GM23338 (cell line): ENCODE measurements at regions not wholly inside any gene's neighbourhood (a gene's known extent, or its start where the extent isn't known, plus 50 kb on each side); places are given as distances from the start of the nearest gene placed in this dataset.

ENCODE experiments used
- ATAC-seq: fragments of 200-7000 bp; cut with Tn5 transposase; 3 replicates; pipeline ENCODE4 v1.9.1; 2020
- DNase-seq: peaks from one replicate; pipeline ENCODE4 v3.0.0-alpha.2; 2015; ENCODE audit warnings: low spot score
- H2AFZ ChIP-seq: fragments of 200-600 bp; sonication (generic); 2 replicates; pipeline ENCODE4 v1.8.0; 2016; ENCODE audit warnings: antibody characterized with exemption, mild to moderate bottlenecking, moderate library complexity
- H3F3A ChIP-seq: fragments of 200-600 bp; sonication (generic); replicated peaks from 2 replicates; pipeline ENCODE4 v1.8.0; 2017; ENCODE audit warnings: antibody characterized with exemption, mixed run types, low read depth
- H3K27ac ChIP-seq: fragments of 200-600 bp; sonication (generic); 2 replicates; pipeline ENCODE4 v1.6.1; 2016; ENCODE audit warnings: low read depth
- H3K27me3 ChIP-seq: fragments of 200-600 bp; sonication (generic); 2 replicates; pipeline ENCODE4 v1.8.0; 2016; ENCODE audit warnings: mild to moderate bottlenecking, mixed run types, moderate library complexity; ENCODE audit not compliant: insufficient read depth
- H3K36me3 ChIP-seq: fragments of 200-600 bp; sonication (generic); 2 replicates; pipeline ENCODE4 v1.8.0; 2016; ENCODE audit warnings: mild to moderate bottlenecking; ENCODE audit not compliant: insufficient read depth
- H3K4me1 ChIP-seq: fragments of 200-600 bp; sonication (generic); 2 replicates; pipeline ENCODE4 v1.8.0; 2016; ENCODE audit warnings: mild to moderate bottlenecking, moderate library complexity; ENCODE audit not compliant: insufficient read depth
- H3K4me2 ChIP-seq: fragments of 200-600 bp; sonication (generic); 2 replicates; pipeline ENCODE4 v1.7.1; 2017; ENCODE audit warnings: mixed run types
- H3K4me3 ChIP-seq: fragments of 200-600 bp; sonication (generic); 2 replicates; pipeline ENCODE4 v1.6.1; 2016; ENCODE audit warnings: mixed run types
- H3K79me2 ChIP-seq: fragments of 200-600 bp; sonication (generic); replicated peaks from 2 replicates; pipeline ENCODE4 v1.8.0; 2017; ENCODE audit warnings: mild to moderate bottlenecking; ENCODE audit not compliant: insufficient read depth
- H3K9me2 ChIP-seq: fragments of 200-600 bp; sonication (generic); 2 replicates; pipeline ENCODE4 v1.8.0; 2017; ENCODE audit not compliant: insufficient read depth
- H4K20me1 ChIP-seq: fragments of 200-600 bp; sonication (generic); replicated peaks from 2 replicates; pipeline ENCODE4 v1.8.0; 2017; ENCODE audit warnings: mild to moderate bottlenecking; ENCODE audit not compliant: insufficient read depth
- H3K27ac Mint-ChIP-seq: 2 replicates; pipeline ENCODE4 v1.8.0; 2020; ENCODE audit warnings: inconsistent platforms, mild to moderate bottlenecking, moderate library complexity, mixed read lengths
- H3K27me3 Mint-ChIP-seq: 3 replicates; pipeline ENCODE4 v1.8.0; 2022; ENCODE audit warnings: low read depth, mild to moderate bottlenecking, moderate library complexity, mixed read lengths, inconsistent platforms; ENCODE audit not compliant: insufficient read depth, poor library complexity
- H3K36me3 Mint-ChIP-seq: 3 replicates; pipeline ENCODE4 v1.8.0; 2021; ENCODE audit warnings: low read depth, mild to moderate bottlenecking, inconsistent platforms, moderate library complexity, mixed read lengths
- H3K4me1 Mint-ChIP-seq: 3 replicates; pipeline ENCODE4 v1.8.0; 2020; ENCODE audit warnings: mild to moderate bottlenecking, inconsistent platforms, mixed read lengths
- H3K4me3 Mint-ChIP-seq: 3 replicates; pipeline ENCODE4 v1.8.0; 2021; ENCODE audit warnings: moderate library complexity, mild to moderate bottlenecking, inconsistent platforms, mixed read lengths
- H3K9me3 Mint-ChIP-seq: 3 replicates; pipeline ENCODE4 v1.8.0; 2020; ENCODE audit warnings: moderate library complexity, mild to moderate bottlenecking, inconsistent platforms, mixed read lengths
- CREB1 ChIP-seq: fragments of 250-450 bp; sonication (Bioruptor Pico); IDR thresholded peaks from 2 replicates; pipeline ENCODE4 v1.5.0; 2020; ENCODE audit warnings: low read depth, mild to moderate bottlenecking, moderate library complexity
- CTCF ChIP-seq, 2 experiments: fragments of 200-600 bp in 1 of 2; sonication (generic) in 1 of 2; conservative IDR thresholded peaks; 2 replicates each; pipeline versions ENCODE4 v1.5.1 to v1.6.1; 2016 to 2017; ENCODE audit warnings: antibody characterized with exemption in 2 of 2, low read depth in 2 of 2, mild to moderate bottlenecking in 2 of 2, moderate library complexity in 1 of 2
- ETS1 ChIP-seq: IDR thresholded peaks from 2 replicates; pipeline ENCODE4 v1.6.1; 2016; ENCODE audit warnings: antibody characterized with exemption
- EZH2phosphoT487 ChIP-seq: fragments of 200-600 bp; sonication (generic); IDR thresholded peaks from one replicate; pipeline ENCODE4 v1.8.1; 2018; ENCODE audit warnings: antibody characterized with exemption; ENCODE audit not compliant: unreplicated experiment
- JUNB ChIP-seq: IDR thresholded peaks from one replicate; pipeline ENCODE4 v1.6.1; 2016; ENCODE audit warnings: antibody characterized with exemption; ENCODE audit not compliant: unreplicated experiment
- NANOG ChIP-seq: IDR thresholded peaks from 2 replicates; pipeline ENCODE4 v1.6.1; 2016; ENCODE audit warnings: antibody characterized with exemption, borderline replicate concordance
- POLR2AphosphoS5 ChIP-seq: IDR thresholded peaks from 2 replicates; pipeline ENCODE4 v1.6.1; 2016; ENCODE audit warnings: antibody characterized with exemption, low read depth
- ZNF331 ChIP-seq: fragments of 250-450 bp; sonication (Bioruptor Pico); IDR thresholded peaks from 2 replicates; pipeline ENCODE4 v1.5.0; 2020; ENCODE audit warnings: low read depth, mild to moderate bottlenecking, moderate library complexity
- ZNF462 ChIP-seq: fragments of 250-450 bp; sonication (Bioruptor Pico); IDR thresholded peaks from 2 replicates; pipeline ENCODE4 v1.5.0; 2020; ENCODE audit warnings: mild to moderate bottlenecking, moderate library complexity

GRCh38 chr14:38752341-38752740 is 350.7 kb downstream of the SEC23A start:
- H3K4me3 Mint-ChIP-seq = no peak overlapping the region
- H3K9me3 Mint-ChIP-seq = peaks cover 2% of the 10 kb centered on the region; the same call in 2 of the 3 replicates
- no peaks in the 10 kb centered on the region for H3K36me3 Mint-ChIP-seq
- DNase-seq (no peak), ATAC-seq (no peak)
- Histone ChIP-seq H3K9me2 (no peaks in the 10 kb centered on the region), H3K4me1 (no peaks in the 10 kb centered on the region), H3K36me3 (no peaks in the 10 kb centered on the region), H4K20me1 (no peaks in the 10 kb centered on the region), H2AFZ (no peak overlapping the region), H3K27ac (no peak overlapping the region), H3K27me3 (no peaks in the 10 kb centered on the region), H3K4me3 (no peak overlapping the region), H3K79me2 (no peaks in the 10 kb centered on the region), H3K4me2 (no peak overlapping the region), H3F3A (no peaks in the 10 kb centered on the region)
- peaks cover 2% of the 10 kb centered on the region for H3K27me3 Mint-ChIP-seq
- no peak overlapping the region for H3K27ac Mint-ChIP-seq
- TF ChIP-seq CTCF (conservative IDR thresholded peaks at IDR 0.05; ENCODE audit: low read depth in 2 of 2) = no peak
- peaks cover 14% of the 10 kb centered on the region for H3K4me1 Mint-ChIP-seq

GRCh38 chr14:38751459-38751858 is 351.6 kb downstream of the SEC23A start:
- ATAC-seq (no peak), DNase-seq (no peak)
- TF ChIP-seq JUNB = no peak
- TF ChIP-seq ZNF331 (CRISPR knock-in tag) = no peak
- TF ChIP-seq CTCF (conservative IDR thresholded peaks at IDR 0.05; ENCODE audit: low read depth in 2 of 2) = no peak
- TF ChIP-seq EZH2phosphoT487 = no peak
- no peak for TF ChIP-seq ETS1
- TF ChIP-seq ZNF462 = no peak
- no peak for TF ChIP-seq NANOG
- no peak for TF ChIP-seq POLR2AphosphoS5
- TF ChIP-seq CREB1 = no peak
- H3K9me2 ChIP-seq = no peaks in the 10 kb centered on the region
- Mint-ChIP-seq H3K9me3 (peaks cover 2% of the 10 kb centered on the region; the same call in 2 of the 3 replicates), H3K27me3 (peaks cover 2% of the 10 kb centered on the region), H3K27ac (0 out of 2 replicates have a peak overlapping the region, but pooled peaks have one; percentile 31), H3K4me3 (no peak overlapping the region), H3K36me3 (no peaks in the 10 kb centered on the region), H3K4me1 (peaks cover 14% of the 10 kb centered on the region)
- H3K27ac ChIP-seq = no peak overlapping the region
- H3K27me3 ChIP-seq = no peaks in the 10 kb centered on the region
- no peaks in the 10 kb centered on the region for H3K36me3 ChIP-seq
- H3K79me2 ChIP-seq = no peaks in the 10 kb centered on the region
- H3K4me1 ChIP-seq = no peaks in the 10 kb centered on the region
- H3K4me2 ChIP-seq = no peak overlapping the region
- H3K4me3 ChIP-seq = no peak overlapping the region
- no peak overlapping the region for H2AFZ ChIP-seq
- H3F3A ChIP-seq = no peaks in the 10 kb centered on the region
- no peaks in the 10 kb centered on the region for H4K20me1 ChIP-seq
